ENCODE measurements at regions not wholly inside any gene's neighbourhood (a gene's known extent, or its start where the extent isn't known, plus 50 kb on each side); places are given as distances from the start of the nearest gene placed in this dataset.

- Mint-ChIP-seq H3K4me3 (no peak overlapping the region), H3K27ac (no peak overlapping the region), H3K4me1 (no peaks in the 10 kb centered on the region), H3K9me3 (peaks cover 0 to 2% of the 10 kb centered on the region in 2 donors), H3K27me3 (ENCODE audit: low read depth in 2 of 2) (no peaks in the 10 kb centered on the region), H3K36me3 (no peaks in the 10 kb centered on the region)
- 85% methylated on average over 2 of the region's 2 CpGs for WGBS (ENCODE audit: insufficient coverage)
- no peaks in the 10 kb centered on the region for H3K9me3 ChIP-seq (ENCODE audit: control insufficient read depth, insufficient read depth, low read length)
- DNase-seq, result no peak
- ATAC-seq, result no peak
- no peak overlapping the region for H3K4me3 ChIP-seq (ENCODE audit: low read length)
- H3K27me3 ChIP-seq (ENCODE audit: control insufficient read depth, insufficient read depth, low read length), result no peaks in the 10 kb centered on the region
- no peaks in the 10 kb centered on the region for H3K36me3 ChIP-seq (ENCODE audit: control insufficient read depth, insufficient read depth, low read length)
- intact Hi-C loops (cut with micrococcal nuclease), result no loop called here
- no peak overlapping the region for H3K27ac ChIP-seq (ENCODE audit: low read length)
- H3K4me1 ChIP-seq (ENCODE audit: control insufficient read depth, insufficient read depth, low read length), result no peaks in the 10 kb centered on the region
- no peak for TF ChIP-seq CTCF (IDR thresholded peaks at IDR 0.05)
Observed at GRCh38 chr13:107374038-107374437, 806.1 kb upstream of the ARGLU1 start.

- Histone ChIP-seq H3K9me3 (ENCODE audit: control insufficient read depth, insufficient read depth, low read length) (no peaks in the 10 kb centered on the region), H3K36me3 (ENCODE audit: control insufficient read depth, insufficient read depth, low read length) (no peaks in the 10 kb centered on the region), H3K4me3 (ENCODE audit: low read length) (no peak overlapping the region), H3K4me1 (ENCODE audit: control insufficient read depth, insufficient read depth, low read length) (no peaks in the 10 kb centered on the region), H3K27ac (ENCODE audit: low read length) (no peak overlapping the region), H3K27me3 (ENCODE audit: control insufficient read depth, insufficient read depth, low read length) (no peaks in the 10 kb centered on the region)
- H3K27me3 Mint-ChIP-seq (ENCODE audit: low read depth in 2 of 2), result no peaks in the 10 kb centered on the region
- no peaks in the 10 kb centered on the region for H3K36me3 Mint-ChIP-seq
- TF ChIP-seq CTCF (IDR thresholded peaks at IDR 0.05), result no peak
- H3K9me3 Mint-ChIP-seq, result peaks cover 2 to 3% of the 10 kb centered on the region in 2 donors
- ATAC-seq, result no peak
- no peak overlapping the region for H3K27ac Mint-ChIP-seq
- H3K4me3 Mint-ChIP-seq, result no peak overlapping the region
- no peaks in the 10 kb centered on the region for H3K4me1 Mint-ChIP-seq
- intact Hi-C loops (cut with micrococcal nuclease), result loop anchor here (2.0 kb wide), 1 partner anchor 275 kb away; no protein-coding TSS in a partner anchor
- 24% methylated on average over 3 of the region's 3 CpGs for WGBS (ENCODE audit: insufficient coverage)
- DNase-seq, result no peak
Observed at GRCh38 chr13:107373551-107373950, 805.6 kb upstream of the ARGLU1 start.

- H3K9me3 ChIP-seq (ENCODE audit: control insufficient read depth, insufficient read depth, low read length), result no peaks in the 10 kb centered on the region
- no peaks in the 10 kb centered on the region for H3K36me3 ChIP-seq (ENCODE audit: control insufficient read depth, insufficient read depth, low read length)
- H3K27ac ChIP-seq (ENCODE audit: low read length), result no peak overlapping the region
- no peak for ATAC-seq
- intact Hi-C loops (cut with micrococcal nuclease), result no loop called here
- no peak overlapping the region for H3K4me3 ChIP-seq (ENCODE audit: low read length)
- no peak overlapping the region for H3K27ac Mint-ChIP-seq
- TF ChIP-seq CTCF (IDR thresholded peaks at IDR 0.05), result no peak
- DNase-seq, result no peak
- 36% methylated on average over 6 of the region's 7 CpGs for WGBS (ENCODE audit: insufficient coverage)
- H3K27me3 Mint-ChIP-seq (ENCODE audit: low read depth in 2 of 2), result no peaks in the 10 kb centered on the region
- H3K9me3 Mint-ChIP-seq, result peaks cover 0 to 10% of the 10 kb centered on the region in 2 donors
- H3K36me3 Mint-ChIP-seq, result no peaks in the 10 kb centered on the region
- H3K27me3 ChIP-seq (ENCODE audit: control insufficient read depth, insufficient read depth, low read length), result no peaks in the 10 kb centered on the region
- H3K4me3 Mint-ChIP-seq, result no peak overlapping the region
- H3K4me1 Mint-ChIP-seq, result no peaks in the 10 kb centered on the region
- no peaks in the 10 kb centered on the region for H3K4me1 ChIP-seq (ENCODE audit: control insufficient read depth, insufficient read depth, low read length)
Observed at GRCh38 chr13:107370015-107370785, 802.3 kb upstream of the ARGLU1 start.

- no peaks in the 10 kb centered on the region for H3K4me1 Mint-ChIP-seq
Observed at GRCh38 chr13:107367258-107367657, 799.3 kb upstream of the ARGLU1 start.

More at GRCh38 chr13:107367258-107367657, 799.3 kb upstream of the ARGLU1 start:
- H3K27me3 Mint-ChIP-seq (ENCODE audit: low read depth in 2 of 2), result no peaks in the 10 kb centered on the region
- WGBS (ENCODE audit: insufficient coverage), result 80% methylated on average over 8 of the region's 8 CpGs
- H3K4me1 ChIP-seq (ENCODE audit: control insufficient read depth, insufficient read depth, low read length), result no peaks in the 10 kb centered on the region
- no peak for ATAC-seq
- H3K36me3 Mint-ChIP-seq, result no peaks in the 10 kb centered on the region
- H3K27ac Mint-ChIP-seq, result no peak overlapping the region
- DNase-seq, result no peak
- no peaks in the 10 kb centered on the region for H3K27me3 ChIP-seq (ENCODE audit: control insufficient read depth, insufficient read depth, low read length)
- intact Hi-C loops (cut with micrococcal nuclease), result no loop called here
- H3K4me3 Mint-ChIP-seq, result no peak overlapping the region
- H3K4me3 ChIP-seq (ENCODE audit: low read length), result no peak overlapping the region
- peaks cover 2 to 10% of the 10 kb centered on the region in 2 donors for H3K9me3 Mint-ChIP-seq
- no peaks in the 10 kb centered on the region for H3K9me3 ChIP-seq (ENCODE audit: control insufficient read depth, insufficient read depth, low read length)
- no peak for TF ChIP-seq CTCF (IDR thresholded peaks at IDR 0.05)
- H3K27ac ChIP-seq (ENCODE audit: low read length), result no peak overlapping the region
- no peaks in the 10 kb centered on the region for H3K36me3 ChIP-seq (ENCODE audit: control insufficient read depth, insufficient read depth, low read length)

All from natural killer cell (primary cell).